ENCODE measurements at regions not wholly inside any gene's neighbourhood (a gene's known extent, or its start where the extent isn't known, plus 50 kb on each side); places are given as distances from the start of the nearest gene placed in this dataset.

DNA sequence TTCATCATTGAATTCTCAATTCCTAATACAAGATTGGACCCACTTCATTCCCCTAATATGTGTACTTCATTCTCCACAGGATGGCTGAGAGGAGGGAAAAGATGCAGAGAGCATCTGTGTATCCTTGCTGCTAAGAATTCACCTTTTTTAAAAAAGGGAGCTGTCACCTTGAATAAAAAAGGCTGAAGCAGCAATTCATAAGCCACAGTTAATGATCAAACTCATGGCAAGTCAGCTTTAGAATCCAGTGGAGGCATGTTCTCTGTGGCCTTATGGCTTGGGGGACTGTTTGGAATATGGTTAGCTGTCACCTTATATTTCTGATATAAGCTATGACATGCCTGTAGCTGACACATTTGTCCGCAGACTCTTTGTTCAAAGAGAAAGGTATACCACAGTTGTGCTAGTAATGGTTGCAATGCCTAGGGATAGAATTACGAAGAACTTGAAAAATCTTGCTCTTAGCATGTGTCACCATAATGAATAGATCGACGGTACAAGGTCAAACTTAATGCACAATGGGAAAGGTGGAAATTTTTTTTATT is 256.8 kb upstream of the TNC start:
- TF ChIP-seq CTCF (conservative IDR thresholded peaks at IDR 0.05 in 1 of 2, IDR thresholded peaks at IDR 0.05 in 1 of 2; ENCODE audit: extremely low read depth in 1 of 2, insufficient read depth in 1 of 2, low read depth in 1 of 2, low read length in 2 of 2) (no peak), EZH2 (IDR thresholded peaks at IDR 0.05; ENCODE audit: borderline replicate concordance, low read length) (no peak)

Measured in mammary epithelial cell (primary cell).